ENCODE measurements at regions not wholly inside any gene's neighbourhood (a gene's known extent, or its start where the extent isn't known, plus 50 kb on each side); places are given as distances from the start of the nearest gene placed in this dataset.

- DNase-seq (ENCODE audit: low spot score), result no peak
Measured at GRCh38 chr5:175168882-175169507, 275.0 kb downstream of the DRD1 start.

DNA sequence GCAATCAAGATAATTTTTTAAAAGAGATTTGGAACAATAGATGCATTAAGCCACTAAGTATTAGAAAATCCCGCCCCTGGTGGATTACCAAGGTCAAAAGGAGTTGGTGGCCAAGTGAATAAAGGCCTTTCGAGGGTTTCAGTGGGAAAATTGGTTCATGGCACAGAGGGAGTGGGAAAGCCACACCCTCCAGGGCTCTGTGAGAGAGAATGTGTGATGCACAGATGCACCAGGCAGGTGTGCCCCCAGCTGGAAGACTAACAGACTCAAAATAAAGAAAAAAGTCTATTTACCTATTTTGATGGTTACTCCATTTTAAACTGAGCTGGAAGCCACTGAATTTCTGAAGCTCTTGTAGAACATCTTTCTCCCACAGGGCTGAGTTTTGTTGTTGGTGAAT is 278.0 kb downstream of the DRD1 start:
- DNase-seq (ENCODE audit: low spot score), result no peak

- no peak for DNase-seq (ENCODE audit: low spot score)
Measured at GRCh38 chr5:175163586-175164275, 280.3 kb downstream of the DRD1 start.

DNA sequence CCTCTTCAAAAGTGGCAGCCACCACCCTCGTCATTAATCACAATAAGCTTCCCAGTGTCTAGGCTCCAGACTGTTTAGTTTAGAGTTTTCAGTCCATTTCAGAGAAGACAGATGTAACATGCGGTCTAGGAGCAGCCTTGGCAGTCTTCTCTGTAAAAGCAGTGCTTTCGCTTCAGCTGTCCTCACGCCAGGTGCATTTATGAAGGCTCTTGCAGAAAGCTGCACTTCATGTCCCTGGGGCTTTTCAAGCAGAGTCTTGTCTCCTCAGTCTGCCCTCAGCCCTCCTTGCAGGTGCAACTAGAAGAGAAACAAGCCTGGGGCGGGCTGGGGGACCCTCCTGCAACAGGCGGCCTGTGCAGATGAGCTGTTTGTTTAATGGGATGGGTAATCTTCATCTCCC is 281.9 kb downstream of the DRD1 start:
- DNase-seq (ENCODE audit: low spot score), result no peak

GRCh38 chr5:175159956-175160355 is 284.0 kb downstream of the DRD1 start:
- no peak for DNase-seq (ENCODE audit: low spot score)

DNA sequence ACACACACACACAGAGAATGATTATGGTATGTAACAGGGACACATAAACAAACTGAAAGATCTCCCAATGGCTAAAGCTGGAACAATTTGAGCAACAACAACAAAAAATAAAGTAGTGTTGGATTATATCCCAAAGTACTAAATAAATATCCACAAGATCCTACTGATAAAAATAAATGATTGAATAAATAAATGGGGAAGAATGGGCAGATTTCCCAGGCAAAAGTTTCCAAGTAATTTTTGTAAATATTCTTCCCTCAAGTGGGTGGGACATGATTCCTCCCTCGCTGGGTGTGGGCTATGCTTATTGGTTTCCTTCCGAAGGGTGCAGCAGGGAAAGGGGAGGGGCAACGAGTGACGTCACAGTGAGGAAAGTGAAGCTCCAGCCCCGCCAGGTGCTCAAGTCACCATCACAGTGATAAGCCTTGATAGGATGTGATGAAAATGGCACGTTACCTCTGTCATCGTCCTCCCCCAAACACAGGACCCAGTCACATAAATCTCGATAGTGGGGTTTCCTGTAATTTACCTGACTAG is 295.3 kb downstream of the DRD1 start:
- DNase-seq (ENCODE audit: low spot score), result no peak

DNA sequence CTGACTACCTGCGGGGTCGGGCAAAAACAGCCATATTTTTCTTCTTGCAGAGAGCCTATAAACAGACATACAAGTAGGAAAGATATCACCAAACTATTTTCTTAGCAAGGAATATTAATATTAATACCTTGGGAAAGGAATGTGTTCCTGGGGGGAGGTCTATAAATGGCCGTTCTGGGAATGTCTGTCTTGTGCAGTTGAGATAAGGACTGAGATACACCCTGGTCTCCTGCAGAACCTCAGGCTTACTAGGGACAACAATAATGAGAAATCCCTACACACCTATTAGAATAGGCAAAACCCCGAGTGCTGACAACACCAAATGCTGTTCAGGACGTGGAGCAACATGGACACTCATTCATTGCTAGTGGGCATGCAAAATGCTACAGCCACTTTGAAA is 297.2 kb downstream of the DRD1 start:
- DNase-seq (ENCODE audit: low spot score), result no peak

DNA sequence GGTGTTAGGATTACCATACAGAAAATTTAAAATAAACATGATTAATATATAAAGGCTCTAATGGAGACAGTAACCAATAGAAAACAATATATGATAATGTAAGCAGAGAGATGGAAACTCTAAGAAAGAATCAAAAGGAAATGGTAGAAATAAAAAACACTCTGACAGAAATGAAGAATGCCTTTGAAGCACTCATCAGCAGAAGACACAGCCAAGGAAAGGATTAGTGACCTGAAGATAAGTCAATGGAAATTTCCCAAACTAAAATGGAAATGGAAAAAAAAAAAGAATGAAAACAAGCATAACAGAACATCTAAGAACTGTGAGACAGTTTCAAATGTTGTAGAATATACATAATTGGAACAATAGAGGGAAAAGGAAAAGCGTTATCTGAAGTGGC is 302.6 kb downstream of the DRD1 start:
- no peak for DNase-seq (ENCODE audit: low spot score)

GRCh38 chr5:175133185-175133584 is 310.8 kb downstream of the DRD1 start:
- no peak for DNase-seq (ENCODE audit: low spot score)

- no peak for DNase-seq (ENCODE audit: low spot score)
Measured at GRCh38 chr5:175131432-175131831, 312.6 kb downstream of the DRD1 start.

- no peak for DNase-seq (ENCODE audit: low spot score)
Measured at GRCh38 chr5:175129619-175130018, 314.4 kb downstream of the DRD1 start.

DNA sequence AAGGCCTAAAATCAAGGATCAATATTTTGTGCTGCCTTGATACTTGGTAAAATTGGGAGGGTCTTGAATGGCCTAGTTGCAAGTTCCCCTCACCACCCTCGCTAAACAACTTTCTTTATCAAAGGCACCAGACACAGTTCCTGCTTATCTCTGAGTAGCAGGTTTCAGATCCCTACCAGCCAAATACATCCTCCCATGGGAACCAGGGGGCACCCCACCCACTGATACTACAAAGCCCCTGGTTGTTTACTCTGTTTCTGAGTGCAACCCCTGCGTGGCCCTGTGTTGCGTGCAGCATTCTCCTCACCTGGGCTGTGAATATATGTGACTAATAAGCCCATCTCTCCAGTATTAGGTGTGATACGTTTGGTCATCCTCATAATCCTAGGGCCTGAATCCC is 314.9 kb downstream of the DRD1 start:
- DNase-seq (ENCODE audit: low spot score), result no peak

GRCh38 chr5:175124821-175125220 is 319.2 kb downstream of the DRD1 start:
- DNase-seq (ENCODE audit: low spot score), result no peak

- DNase-seq (ENCODE audit: low spot score), result no peak
Measured at GRCh38 chr5:175124251-175124813, 319.6 kb downstream of the DRD1 start.

DNA sequence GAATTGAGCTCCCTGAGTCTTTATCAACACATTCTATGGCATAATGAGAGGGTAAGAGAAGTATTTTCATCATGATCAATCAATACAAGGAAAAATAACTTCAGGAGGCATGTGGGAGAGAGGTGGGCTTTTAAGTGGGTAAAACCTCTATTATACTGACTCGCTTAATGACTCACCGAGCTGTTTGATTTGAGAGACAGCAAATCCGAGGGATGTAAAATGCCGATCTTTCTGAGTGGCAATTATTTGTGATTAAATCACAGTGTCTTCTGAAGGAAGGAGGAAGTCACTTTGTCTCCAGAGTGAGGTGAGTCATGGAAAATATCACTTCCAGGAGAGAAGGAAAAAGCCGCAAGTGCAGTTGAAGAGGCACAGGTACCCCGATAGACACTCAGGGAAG is 320.4 kb downstream of the DRD1 start:
- DNase-seq (ENCODE audit: low spot score), result no peak

DNA sequence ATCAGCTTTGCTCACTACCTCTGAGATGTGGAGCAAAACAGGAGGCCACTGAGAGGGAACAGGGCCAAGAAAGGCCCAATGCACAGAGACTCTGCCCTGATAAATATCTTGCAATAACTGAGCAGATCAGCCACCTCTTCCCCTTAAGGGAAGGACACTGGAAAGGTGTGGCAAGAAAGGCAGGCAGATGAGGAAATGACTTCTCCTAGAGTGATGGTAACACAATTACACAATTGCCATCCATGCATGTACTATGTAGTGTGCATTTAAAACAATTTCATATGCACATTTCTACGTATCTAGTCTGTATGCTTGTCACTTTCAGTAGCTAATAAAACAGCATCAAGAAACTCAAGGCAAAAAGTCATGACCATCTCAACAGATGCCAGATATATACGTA is 322.5 kb downstream of the DRD1 start:
- DNase-seq (ENCODE audit: low spot score), result no peak

GRCh38 chr5:175120412-175120811 is 323.6 kb downstream of the DRD1 start:
- DNase-seq (ENCODE audit: low spot score), result no peak

GRCh38 chr5:175118700-175119309 is 325.2 kb downstream of the DRD1 start:
- no peak for DNase-seq (ENCODE audit: low spot score)

DNA sequence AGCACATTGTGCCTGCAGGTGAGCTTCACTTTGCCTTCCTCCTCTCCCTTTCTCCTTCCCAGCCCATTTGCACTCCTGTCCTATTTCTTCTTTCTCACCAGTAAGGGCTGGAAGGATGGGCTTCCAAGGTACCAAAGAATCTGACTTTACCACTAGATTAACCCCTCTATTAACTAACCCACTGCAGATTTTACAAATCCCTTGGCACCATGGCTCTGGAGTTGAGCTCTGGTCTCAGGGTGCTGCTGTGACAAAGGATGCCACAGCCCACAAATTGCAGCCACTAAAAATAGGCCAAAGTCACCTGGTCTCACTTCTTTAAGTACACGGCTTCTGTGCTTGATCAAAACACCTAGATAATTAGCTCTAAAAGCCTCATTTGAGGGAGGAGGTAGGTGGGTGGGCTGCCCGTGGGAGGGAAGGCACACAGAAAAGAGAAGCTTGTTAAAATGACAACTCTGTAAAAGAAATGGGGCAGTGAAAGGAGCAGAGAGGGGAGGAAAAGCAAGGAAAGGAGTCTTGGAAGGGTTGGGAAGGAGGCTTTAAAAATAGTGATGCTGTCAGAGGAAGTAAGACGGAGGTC is 327.4 kb downstream of the DRD1 start:
- no peak for DNase-seq (ENCODE audit: low spot score)

DNA sequence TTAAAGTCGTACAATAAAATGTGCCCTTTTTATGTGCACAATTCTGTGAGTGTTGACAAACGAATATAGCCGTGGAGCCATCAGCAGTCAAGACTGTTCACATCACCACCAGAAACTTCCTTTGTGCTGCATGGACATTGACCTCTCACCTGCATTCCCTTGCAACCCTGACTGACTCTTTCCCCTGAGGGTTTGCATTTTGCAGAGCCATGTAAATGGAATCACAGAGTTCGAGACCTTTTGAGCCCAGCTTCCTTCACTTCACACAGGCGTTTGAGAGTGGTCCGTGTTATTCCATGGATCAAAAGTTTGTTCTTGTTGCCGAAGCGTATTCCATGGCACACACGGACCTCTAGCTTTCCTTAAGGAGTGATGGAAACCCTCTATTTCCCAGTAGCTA is 328.2 kb downstream of the DRD1 start:
- DNase-seq (ENCODE audit: low spot score), result no peak

DNA sequence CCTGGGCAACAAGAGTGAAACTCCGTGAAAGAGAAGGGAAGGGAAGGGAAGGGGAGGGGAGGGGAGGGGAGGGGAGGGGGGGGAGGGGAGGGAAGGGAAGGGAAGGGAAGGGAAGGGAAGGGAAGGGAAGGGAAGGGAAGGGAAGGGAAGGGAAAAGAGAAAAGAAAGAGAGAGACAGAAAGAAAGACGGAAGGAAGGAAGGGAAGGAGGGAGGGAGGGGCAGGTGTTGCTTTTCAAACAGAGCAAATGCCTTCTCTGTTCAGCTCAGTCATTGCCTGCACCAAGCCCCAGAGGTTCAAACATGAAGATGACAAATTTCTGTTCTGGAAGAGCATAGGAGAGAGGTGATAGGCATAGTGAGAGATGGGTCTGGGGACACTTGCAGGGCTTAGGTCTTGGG is 330.0 kb downstream of the DRD1 start:
- DNase-seq (ENCODE audit: low spot score), result no peak

DNA sequence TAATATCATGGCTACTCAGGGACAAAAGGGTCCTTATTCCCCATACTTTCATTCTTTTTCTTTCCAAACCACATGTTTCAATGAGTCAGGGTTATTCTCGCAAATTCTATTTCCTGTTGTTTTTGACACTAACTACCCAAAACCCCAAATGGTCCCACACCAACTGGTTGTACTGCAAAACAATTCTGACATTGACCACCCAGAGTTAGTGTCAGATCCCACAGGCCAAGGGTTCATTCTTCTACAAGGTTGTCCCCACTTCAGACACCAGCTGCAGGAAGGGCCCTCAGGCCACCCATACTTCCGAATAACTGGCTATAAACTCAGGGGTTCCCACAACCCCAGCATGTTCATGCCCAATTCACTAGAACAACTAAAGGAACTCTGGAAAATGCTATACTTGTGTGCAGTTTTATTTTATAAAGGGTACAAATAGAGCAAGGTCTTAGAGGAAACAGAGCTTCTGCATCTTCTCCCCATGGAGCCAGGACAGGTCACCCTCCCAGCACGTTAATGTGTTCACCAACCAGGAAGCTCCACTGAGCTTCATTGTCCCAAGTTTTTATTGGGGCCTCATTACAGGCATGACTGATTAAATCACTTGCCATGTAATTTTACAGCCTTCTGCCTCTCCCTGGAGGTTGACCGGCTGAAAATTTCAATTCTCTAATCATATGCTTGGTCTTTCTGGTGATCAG is 334.8 kb downstream of the DRD1 start:
- DNase-seq (ENCODE audit: low spot score), result no peak

Measured in AG08395 (cell line).